ENCODE measurements at regions not wholly inside any gene's neighbourhood (a gene's known extent, or its start where the extent isn't known, plus 50 kb on each side); places are given as distances from the start of the nearest gene placed in this dataset.
A peak's percentile ranks its signal among the peaks of the same experiment; 100 is the strongest.

DNA sequence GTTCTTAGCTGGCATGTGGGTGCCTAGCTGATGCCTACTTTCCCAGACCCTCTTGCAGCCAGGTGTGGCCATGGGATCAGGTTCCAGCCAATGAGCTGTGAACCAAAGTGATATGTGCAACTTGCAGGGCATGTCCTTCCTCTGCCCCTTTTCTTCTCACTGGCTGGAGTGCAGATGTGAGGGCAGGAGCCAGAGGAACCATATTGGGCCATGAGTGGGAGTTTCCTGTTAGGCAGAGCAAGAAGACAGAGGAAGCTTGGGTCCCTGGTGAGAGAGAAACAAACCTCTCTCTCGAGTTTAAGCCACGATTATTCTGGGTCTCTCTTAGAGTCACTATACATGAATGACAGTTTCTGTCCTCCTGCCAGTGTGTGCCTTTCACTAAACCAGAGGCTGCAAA is 120.4 kb upstream of the STX18 start:
- Histone ChIP-seq H3K9me3 (ENCODE audit: control insufficient read depth, insufficient read depth, low read depth, low read length) (no peaks in the 10 kb centered on the region), H3K36me3 (ENCODE audit: control insufficient read depth in 2 of 2, insufficient read depth in 1 of 2, low read length in 2 of 2) (no peaks in the 10 kb centered on the region), H3K27ac (ENCODE audit: extremely low read depth, low read depth, low read length) (no peak overlapping the region), H3K4me1 (ENCODE audit: control insufficient read depth, insufficient read depth, low read length) (peaks cover 6% of the 10 kb centered on the region), H3K4me3 (ENCODE audit: low read depth, low read length) (no peak overlapping the region)
- ChIA-PET CTCF (interaction anchor here (0.6 kb wide), 2 partner anchors 64 to 74 kb away, joined by 3 read pairs; no protein-coding TSS in a partner anchor), POLR2A (no interaction called here)
- TF ChIP-seq, protein P1, sequence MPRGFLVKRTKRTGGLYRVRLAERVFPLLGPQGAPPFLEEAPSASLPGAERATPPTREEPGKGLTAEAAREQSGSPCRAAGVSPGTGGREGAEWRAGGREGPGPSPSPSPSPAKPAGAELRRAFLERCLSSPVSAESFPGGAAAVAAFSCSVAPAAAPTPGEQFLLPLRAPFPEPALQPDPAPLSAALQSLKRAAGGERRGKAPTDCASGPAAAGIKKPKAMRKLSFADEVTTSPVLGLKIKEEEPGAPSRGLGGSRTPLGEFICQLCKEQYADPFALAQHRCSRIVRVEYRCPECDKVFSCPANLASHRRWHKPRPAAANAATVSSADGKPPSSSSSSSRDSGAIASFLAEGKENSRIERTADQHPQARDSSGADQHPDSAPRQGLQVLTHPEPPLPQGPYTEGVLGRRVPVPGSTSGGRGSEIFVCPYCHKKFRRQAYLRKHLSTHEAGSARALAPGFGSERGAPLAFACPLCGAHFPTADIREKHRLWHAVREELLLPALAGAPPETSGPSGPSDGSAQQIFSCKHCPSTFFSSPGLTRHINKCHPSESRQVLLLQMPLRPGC (tag by site-specific recombination; IDR thresholded peaks at IDR 0.05): no peak
- TF ChIP-seq ZNF174 (tag by site-specific recombination; IDR thresholded peaks at IDR 0.05) (no peak), ZNF585B (tag by site-specific recombination; IDR thresholded peaks at IDR 0.05) (no peak), OVOL3 (tag by site-specific recombination; IDR thresholded peaks at IDR 0.05) (no peak), MEIS1 (CRISPR knock-in tag; IDR thresholded peaks at IDR 0.05; ENCODE audit: borderline replicate concordance) (no peak), ZNF549 (tag by site-specific recombination; IDR thresholded peaks at IDR 0.05) (no peak), ZNF266 (tag by site-specific recombination; IDR thresholded peaks at IDR 0.05; ENCODE audit: low read depth) (no peak), ZNF660 (tag by site-specific recombination; IDR thresholded peaks at IDR 0.05) (no peak), ZNF19 (tag by site-specific recombination; IDR thresholded peaks at IDR 0.05; ENCODE audit: low read depth) (no peak)
- TF ChIP-seq, protein P2, sequence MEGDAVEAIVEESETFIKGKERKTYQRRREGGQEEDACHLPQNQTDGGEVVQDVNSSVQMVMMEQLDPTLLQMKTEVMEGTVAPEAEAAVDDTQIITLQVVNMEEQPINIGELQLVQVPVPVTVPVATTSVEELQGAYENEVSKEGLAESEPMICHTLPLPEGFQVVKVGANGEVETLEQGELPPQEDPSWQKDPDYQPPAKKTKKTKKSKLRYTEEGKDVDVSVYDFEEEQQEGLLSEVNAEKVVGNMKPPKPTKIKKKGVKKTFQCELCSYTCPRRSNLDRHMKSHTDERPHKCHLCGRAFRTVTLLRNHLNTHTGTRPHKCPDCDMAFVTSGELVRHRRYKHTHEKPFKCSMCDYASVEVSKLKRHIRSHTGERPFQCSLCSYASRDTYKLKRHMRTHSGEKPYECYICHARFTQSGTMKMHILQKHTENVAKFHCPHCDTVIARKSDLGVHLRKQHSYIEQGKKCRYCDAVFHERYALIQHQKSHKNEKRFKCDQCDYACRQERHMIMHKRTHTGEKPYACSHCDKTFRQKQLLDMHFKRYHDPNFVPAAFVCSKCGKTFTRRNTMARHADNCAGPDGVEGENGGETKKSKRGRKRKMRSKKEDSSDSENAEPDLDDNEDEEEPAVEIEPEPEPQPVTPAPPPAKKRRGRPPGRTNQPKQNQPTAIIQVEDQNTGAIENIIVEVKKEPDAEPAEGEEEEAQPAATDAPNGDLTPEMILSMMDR (tag by site-specific recombination; IDR thresholded peaks at IDR 0.05): no peak
- TF ChIP-seq, protein P3, sequence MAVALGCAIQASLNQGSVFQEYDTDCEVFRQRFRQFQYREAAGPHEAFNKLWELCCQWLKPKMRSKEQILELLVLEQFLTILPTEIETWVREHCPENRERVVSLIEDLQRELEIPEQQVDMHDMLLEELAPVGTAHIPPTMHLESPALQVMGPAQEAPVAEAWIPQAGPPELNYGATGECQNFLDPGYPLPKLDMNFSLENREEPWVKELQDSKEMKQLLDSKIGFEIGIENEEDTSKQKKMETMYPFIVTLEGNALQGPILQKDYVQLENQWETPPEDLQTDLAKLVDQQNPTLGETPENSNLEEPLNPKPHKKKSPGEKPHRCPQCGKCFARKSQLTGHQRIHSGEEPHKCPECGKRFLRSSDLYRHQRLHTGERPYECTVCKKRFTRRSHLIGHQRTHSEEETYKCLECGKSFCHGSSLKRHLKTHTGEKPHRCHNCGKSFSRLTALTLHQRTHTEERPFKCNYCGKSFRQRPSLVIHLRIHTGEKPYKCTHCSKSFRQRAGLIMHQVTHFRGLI (tag by site-specific recombination; IDR thresholded peaks at IDR 0.05): no peak

DNA sequence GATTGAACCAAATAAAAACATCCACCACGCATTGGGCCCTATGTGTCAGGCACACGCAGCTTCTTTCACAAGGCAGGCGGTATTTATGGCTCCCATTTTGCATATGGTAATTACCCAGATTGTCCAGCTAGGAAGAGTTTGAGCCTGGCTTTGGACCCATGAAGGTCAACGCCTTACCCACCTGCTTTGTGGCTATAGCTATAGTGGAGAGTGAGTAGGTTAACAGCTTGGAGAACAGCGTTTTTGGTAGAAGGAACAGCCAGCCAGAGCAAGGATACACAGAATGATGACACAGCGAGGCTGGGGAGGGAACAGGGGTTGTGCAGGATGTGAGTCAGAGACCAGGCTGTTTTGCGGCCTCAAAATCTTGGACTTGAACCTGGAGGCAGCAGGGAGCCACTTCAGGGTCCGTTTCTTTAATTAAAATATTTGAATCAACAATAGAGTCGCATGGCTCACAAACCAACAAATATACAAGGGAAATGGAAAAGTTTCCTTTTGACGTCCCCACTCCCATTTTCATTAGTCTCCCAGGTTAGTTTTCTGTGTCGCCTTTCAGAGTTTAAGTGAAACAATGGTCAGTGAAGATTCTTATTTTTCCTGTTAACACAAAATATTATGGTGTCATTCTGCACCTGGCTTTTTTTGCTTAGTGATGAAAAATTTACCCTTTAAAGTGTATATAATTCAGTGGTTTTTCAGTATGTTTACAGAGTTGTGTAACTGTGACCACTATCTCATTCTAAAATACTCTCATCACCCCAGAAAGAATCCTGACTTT is 118.2 kb upstream of the STX18 start:
- TF ChIP-seq, protein P4, sequence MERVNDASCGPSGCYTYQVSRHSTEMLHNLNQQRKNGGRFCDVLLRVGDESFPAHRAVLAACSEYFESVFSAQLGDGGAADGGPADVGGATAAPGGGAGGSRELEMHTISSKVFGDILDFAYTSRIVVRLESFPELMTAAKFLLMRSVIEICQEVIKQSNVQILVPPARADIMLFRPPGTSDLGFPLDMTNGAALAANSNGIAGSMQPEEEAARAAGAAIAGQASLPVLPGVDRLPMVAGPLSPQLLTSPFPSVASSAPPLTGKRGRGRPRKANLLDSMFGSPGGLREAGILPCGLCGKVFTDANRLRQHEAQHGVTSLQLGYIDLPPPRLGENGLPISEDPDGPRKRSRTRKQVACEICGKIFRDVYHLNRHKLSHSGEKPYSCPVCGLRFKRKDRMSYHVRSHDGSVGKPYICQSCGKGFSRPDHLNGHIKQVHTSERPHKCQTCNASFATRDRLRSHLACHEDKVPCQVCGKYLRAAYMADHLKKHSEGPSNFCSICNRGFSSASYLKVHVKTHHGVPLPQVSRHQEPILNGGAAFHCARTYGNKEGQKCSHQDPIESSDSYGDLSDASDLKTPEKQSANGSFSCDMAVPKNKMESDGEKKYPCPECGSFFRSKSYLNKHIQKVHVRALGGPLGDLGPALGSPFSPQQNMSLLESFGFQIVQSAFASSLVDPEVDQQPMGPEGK (tag by site-specific recombination; IDR thresholded peaks at IDR 0.05): peak; percentile 15; the same call in 1 of the 2 replicates
- no peak for TF ChIP-seq ZNF175 (tag by site-specific recombination; IDR thresholded peaks at IDR 0.05)
- TF ChIP-seq ZNF600 (tag by site-specific recombination; IDR thresholded peaks at IDR 0.05): peak; percentile 90
- 0 out of 2 replicates have a peak, but pooled peaks have one; percentile 13 for TF ChIP-seq WT1 (tag by site-specific recombination; IDR thresholded peaks at IDR 0.05)
- TF ChIP-seq ZNF341 (tag by site-specific recombination; IDR thresholded peaks at IDR 0.05; ENCODE audit: low read depth): peak; percentile 43; the same call in 1 of the 2 replicates
- TF ChIP-seq, protein P5, sequence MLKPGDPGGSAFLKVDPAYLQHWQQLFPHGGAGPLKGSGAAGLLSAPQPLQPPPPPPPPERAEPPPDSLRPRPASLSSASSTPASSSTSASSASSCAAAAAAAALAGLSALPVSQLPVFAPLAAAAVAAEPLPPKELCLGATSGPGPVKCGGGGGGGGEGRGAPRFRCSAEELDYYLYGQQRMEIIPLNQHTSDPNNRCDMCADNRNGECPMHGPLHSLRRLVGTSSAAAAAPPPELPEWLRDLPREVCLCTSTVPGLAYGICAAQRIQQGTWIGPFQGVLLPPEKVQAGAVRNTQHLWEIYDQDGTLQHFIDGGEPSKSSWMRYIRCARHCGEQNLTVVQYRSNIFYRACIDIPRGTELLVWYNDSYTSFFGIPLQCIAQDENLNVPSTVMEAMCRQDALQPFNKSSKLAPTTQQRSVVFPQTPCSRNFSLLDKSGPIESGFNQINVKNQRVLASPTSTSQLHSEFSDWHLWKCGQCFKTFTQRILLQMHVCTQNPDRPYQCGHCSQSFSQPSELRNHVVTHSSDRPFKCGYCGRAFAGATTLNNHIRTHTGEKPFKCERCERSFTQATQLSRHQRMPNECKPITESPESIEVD (tag by site-specific recombination; IDR thresholded peaks at IDR 0.05): peak; percentile 30; the same call in 1 of the 2 replicates
- 0 out of 2 replicates have a peak, but pooled peaks have one; percentile 20 for TF ChIP-seq ZNF629 (tag by site-specific recombination; IDR thresholded peaks at IDR 0.05)
- no peak for TF ChIP-seq ZNF544 (tag by site-specific recombination; IDR thresholded peaks at IDR 0.05)
- TF ChIP-seq SALL2 (tag by site-specific recombination; IDR thresholded peaks at IDR 0.05; ENCODE audit: borderline replicate concordance): no peak
- no peak for TF ChIP-seq ZNF350 (tag by site-specific recombination; IDR thresholded peaks at IDR 0.05)
- POLR2A ChIA-PET: no interaction called here
- H3K36me3 ChIP-seq (ENCODE audit: control insufficient read depth in 2 of 2, insufficient read depth in 1 of 2, low read length in 2 of 2): no peaks in the 10 kb centered on the region
- H3K9me3 ChIP-seq (ENCODE audit: control insufficient read depth, insufficient read depth, low read depth, low read length): no peaks in the 10 kb centered on the region
- peaks cover 6% of the 10 kb centered on the region for H3K4me1 ChIP-seq (ENCODE audit: control insufficient read depth, insufficient read depth, low read length)
- CTCF ChIA-PET: no interaction called here
- no peak overlapping the region for H3K27ac ChIP-seq (ENCODE audit: extremely low read depth, low read depth, low read length)
- no peak overlapping the region for H3K4me3 ChIP-seq (ENCODE audit: low read depth, low read length)

All from HEK293 (cell line).